Testis (tissue), 2 donors: ENCODE measurements at regions not wholly inside any gene's neighbourhood (a gene's known extent, or its start where the extent isn't known, plus 50 kb on each side); places are given as distances from the start of the nearest gene placed in this dataset.
"Not testable (repeated sequence)": the region's sequence is repeated elsewhere in the genome, so short reads cannot be mapped to it uniquely, and the experiment has no call there.

Experiments
- DNase-seq: peaks from one replicate; pipeline ENCODE4 v3.0.0-alpha.2; 2019
- H3K27ac ChIP-seq, 2 donors: fragments of 200-600 bp; sonication (generic); one replicate each; pipeline ENCODE4 v1.5.1; 2019
- H3K27me3 ChIP-seq: fragments of 200-600 bp; sonication (generic); one replicate; pipeline ENCODE4 v1.5.1; 2019
- H3K36me3 ChIP-seq: fragments of 200-600 bp; sonication (generic); one replicate; pipeline ENCODE4 v1.5.1; 2017; ENCODE audit warnings: low read depth; ENCODE audit errors: missing control alignments
- H3K4me1 ChIP-seq: fragments of 200-600 bp; sonication (generic); one replicate; pipeline ENCODE4 v1.5.1; 2019
- H3K4me3 ChIP-seq, 2 donors: fragments of 200-600 bp; sonication (generic); one replicate each; pipeline ENCODE4 v1.5.1; 2017 to 2019
- H3K9me3 ChIP-seq: fragments of 200-600 bp; sonication (generic); one replicate; pipeline ENCODE4 v1.5.1; 2017
- POLR2A ChIP-seq: fragments of 450-650 bp; IDR thresholded peaks from one replicate; pipeline ENCODE4 v1.6.1; 2017; ENCODE audit warnings: antibody characterized with exemption, mild to moderate bottlenecking, moderate library complexity
- WGBS, 2 donors: methylation state at CpG; one replicate each; pipeline ENCODE4 v1.1.5; 2018; 5-methylcytosine and 5-hydroxymethylcytosine counted together
- intact Hi-C: fragments of 100-400 bp; cut with DNase I; formaldehyde crosslinking; loops from one replicate; pipeline ENCODE4 v1.15.1; 2023; ENCODE audit warnings: low total_unique reads
- TF ChIP-seq, protein P1 (sequence below), 3 experiments: fragments of 450-650 bp in 2 of 3; fragments of 200-600 bp in 1 of 3; sonication (generic) in 1 of 3; IDR thresholded peaks; one replicate each; pipeline ENCODE4 v1.5.1; 2016 to 2019; ENCODE audit warnings: antibody characterized with exemption in 3 of 3, mild to moderate bottlenecking in 2 of 3, moderate library complexity in 1 of 3

- intact Hi-C loops, result no loop called here
- Histone ChIP-seq H3K36me3 (no peaks in the 10 kb centered on the region), H3K4me1 (no peaks in the 10 kb centered on the region), H3K27ac (no peak overlapping the region), H3K9me3 (no peaks in the 10 kb centered on the region), H3K27me3 (no peaks in the 10 kb centered on the region), H3K4me3 (no peak overlapping the region)
- DNase-seq, result no peak
- TF ChIP-seq, protein P1, sequence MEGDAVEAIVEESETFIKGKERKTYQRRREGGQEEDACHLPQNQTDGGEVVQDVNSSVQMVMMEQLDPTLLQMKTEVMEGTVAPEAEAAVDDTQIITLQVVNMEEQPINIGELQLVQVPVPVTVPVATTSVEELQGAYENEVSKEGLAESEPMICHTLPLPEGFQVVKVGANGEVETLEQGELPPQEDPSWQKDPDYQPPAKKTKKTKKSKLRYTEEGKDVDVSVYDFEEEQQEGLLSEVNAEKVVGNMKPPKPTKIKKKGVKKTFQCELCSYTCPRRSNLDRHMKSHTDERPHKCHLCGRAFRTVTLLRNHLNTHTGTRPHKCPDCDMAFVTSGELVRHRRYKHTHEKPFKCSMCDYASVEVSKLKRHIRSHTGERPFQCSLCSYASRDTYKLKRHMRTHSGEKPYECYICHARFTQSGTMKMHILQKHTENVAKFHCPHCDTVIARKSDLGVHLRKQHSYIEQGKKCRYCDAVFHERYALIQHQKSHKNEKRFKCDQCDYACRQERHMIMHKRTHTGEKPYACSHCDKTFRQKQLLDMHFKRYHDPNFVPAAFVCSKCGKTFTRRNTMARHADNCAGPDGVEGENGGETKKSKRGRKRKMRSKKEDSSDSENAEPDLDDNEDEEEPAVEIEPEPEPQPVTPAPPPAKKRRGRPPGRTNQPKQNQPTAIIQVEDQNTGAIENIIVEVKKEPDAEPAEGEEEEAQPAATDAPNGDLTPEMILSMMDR (IDR thresholded peaks at IDR 0.05), result no peak
- TF ChIP-seq POLR2A, result no peak
- 74 to 79% methylated on average over 4 of the region's 4 CpGs for WGBS, 2 donors
Measured at GRCh38 chr1:83118472-83118871, 880.5 kb downstream of the TTLL7 start.

DNA sequence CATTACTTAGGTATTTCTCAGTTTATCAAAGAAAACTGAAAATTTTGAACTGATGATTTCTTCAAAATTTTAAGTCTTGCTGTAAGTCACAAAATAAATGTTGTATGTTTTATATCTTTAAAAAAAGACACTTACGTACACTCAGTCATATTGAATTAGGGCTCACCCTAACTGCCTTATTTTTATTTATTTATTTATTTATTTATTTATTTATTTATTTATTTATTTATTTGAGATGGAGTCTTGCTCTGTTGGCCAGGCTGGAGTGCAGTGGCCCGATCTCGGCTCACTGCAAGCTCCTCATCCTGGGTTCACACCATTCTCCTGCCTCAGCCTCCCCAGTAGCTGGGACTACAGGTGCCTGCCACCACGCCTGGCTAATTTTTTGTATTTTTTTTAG is 881.9 kb downstream of the TTLL7 start:
- H3K9me3 ChIP-seq, H3K4me1 ChIP-seq, DNase-seq, H3K27me3 ChIP-seq, H3K27ac ChIP-seq, H3K36me3 ChIP-seq, H3K4me3 ChIP-seq, intact Hi-C loops: not testable (repeated sequence)
- WGBS, 2 donors, result 86 to 94% methylated on average over 4 of the region's 4 CpGs

- Histone ChIP-seq H3K36me3 (no peaks in the 10 kb centered on the region), H3K27me3 (no peaks in the 10 kb centered on the region), H3K9me3 (no peaks in the 10 kb centered on the region), H3K4me1 (no peaks in the 10 kb centered on the region), H3K4me3 (no peak overlapping the region), H3K27ac (no peak overlapping the region)
- intact Hi-C loops, result no loop called here
- DNase-seq, result no peak
- TF ChIP-seq, protein P1 (IDR thresholded peaks at IDR 0.05), result no peak
- TF ChIP-seq POLR2A, result no peak
- 64 to 71% methylated on average over 2 of the region's 2 CpGs for WGBS, 2 donors
Measured at GRCh38 chr1:83115785-83116184, 883.1 kb downstream of the TTLL7 start.

DNA sequence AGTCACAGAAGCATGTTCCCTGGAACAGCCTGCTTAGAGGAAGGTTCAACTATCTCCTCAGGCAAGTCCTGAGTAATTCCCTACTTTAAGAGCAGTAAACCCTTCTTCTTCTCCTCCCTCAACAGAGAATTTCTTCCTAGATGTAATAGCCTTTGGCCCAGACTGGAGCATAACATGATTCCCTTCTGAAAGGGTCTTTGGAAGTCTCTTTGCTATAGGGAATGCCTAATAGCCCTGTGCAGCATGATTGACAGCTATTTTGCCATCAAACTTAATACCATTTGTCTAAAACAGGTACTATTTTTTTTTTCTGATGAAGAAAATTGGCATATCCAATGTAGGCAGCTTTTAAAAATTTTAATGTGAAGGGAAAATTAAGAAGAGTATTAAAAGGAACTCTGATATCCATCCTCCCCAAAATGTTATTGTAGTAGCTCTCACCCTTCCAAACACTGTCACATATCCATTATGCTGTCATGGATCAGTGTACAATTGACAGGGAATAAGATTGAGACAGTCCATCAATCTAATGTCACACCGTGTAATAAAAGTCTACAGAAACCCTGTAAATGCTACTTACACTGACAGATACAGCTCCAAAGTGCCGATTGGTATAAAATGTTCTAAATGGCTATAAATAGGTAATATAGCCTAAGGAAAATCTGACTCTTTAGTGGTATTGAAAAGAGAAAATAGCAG is 884.6 kb downstream of the TTLL7 start:
- WGBS, 2 donors, result 94 to 99% methylated on average over 2 of the region's 2 CpGs
- intact Hi-C loops, result no loop called here
- H3K27me3 ChIP-seq, result no peaks in the 10 kb centered on the region

GRCh38 chr1:83113652-83114051 is 885.3 kb downstream of the TTLL7 start:
- Histone ChIP-seq H3K27ac (no peak overlapping the region), H3K36me3 (no peaks in the 10 kb centered on the region), H3K4me3 (no peak overlapping the region), H3K9me3 (no peaks in the 10 kb centered on the region), H3K27me3 (no peaks in the 10 kb centered on the region), H3K4me1 (no peaks in the 10 kb centered on the region)
- intact Hi-C loops, result no loop called here
- DNase-seq, result no peak
- no peak for TF ChIP-seq POLR2A
- TF ChIP-seq, protein P1 (IDR thresholded peaks at IDR 0.05), result no peak
- 71 to 78% methylated on average over 2 of the region's 2 CpGs for WGBS, 2 donors

More for the DNA sequence above, 884.6 kb downstream of the TTLL7 start:
- no peaks in the 10 kb centered on the region for H3K9me3 ChIP-seq
- no peak for TF ChIP-seq POLR2A
- TF ChIP-seq, protein P1 (IDR thresholded peaks at IDR 0.05), result no peak
- no peak overlapping the region for H3K4me3 ChIP-seq
- H3K27ac ChIP-seq, result no peak overlapping the region
- H3K36me3 ChIP-seq, result no peaks in the 10 kb centered on the region
- DNase-seq, result no peak
- H3K4me1 ChIP-seq, result no peaks in the 10 kb centered on the region
